H1 (cell line): ENCODE measurements at regions not wholly inside any gene's neighbourhood (a gene's known extent, or its start where the extent isn't known, plus 50 kb on each side); places are given as distances from the start of the nearest gene placed in this dataset.

Experiments
- CBX8 ChIP-seq: fragments of 300-800, 300-1000 bp; sonication (generic); IDR thresholded peaks from 2 replicates; pipeline ENCODE4 v1.7.1; 2016; ENCODE audit warnings: low read depth, low read length, borderline replicate concordance
- POLR2A ChIP-seq, 2 experiments: IDR thresholded peaks; 1 replicate in 1 of 2; 2 replicates in 1 of 2; pipeline ENCODE4 v1.6.1; 2011; ENCODE audit warnings: low read depth in 2 of 2, low read length in 2 of 2, mild to moderate bottlenecking in 2 of 2; ENCODE audit errors: control extremely low read depth in 1 of 2
- POU5F1 ChIP-seq: IDR thresholded peaks from 2 replicates; pipeline ENCODE4 v1.6.1; 2011; ENCODE audit warnings: low read depth, mild to moderate bottlenecking, low read length, moderate library complexity
- SAP30 ChIP-seq: fragments of 300-600 bp; sonication (generic); IDR thresholded peaks from 2 replicates; pipeline ENCODE4 v1.7.1; 2012; ENCODE audit warnings: low read length, moderate library complexity, mild to moderate bottlenecking, inconsistent platforms; ENCODE audit not compliant: insufficient read depth, insufficient replicate concordance
- TAF1 ChIP-seq: IDR thresholded peaks from 2 replicates; pipeline ENCODE4 v1.6.1; 2011; ENCODE audit warnings: mild to moderate bottlenecking, low read depth, low read length
- YY1 ChIP-seq: IDR thresholded peaks from 2 replicates; pipeline ENCODE4 v1.6.1; 2011; ENCODE audit warnings: low read depth, mild to moderate bottlenecking, low read length
- ZNF274 ChIP-seq: IDR thresholded peaks from 2 replicates; pipeline ENCODE4 v1.7.0; 2012; ENCODE audit warnings: low read length, borderline replicate concordance; ENCODE audit errors: extremely low read depth
- TF ChIP-seq, protein P1 (sequence below), 3 experiments: IDR thresholded peaks; 1 replicate in 2 of 3; 2 replicates in 1 of 3; pipeline versions ENCODE4 v1.5.1 to v1.6.1; 2011; ENCODE audit warnings: low read length in 3 of 3, mild to moderate bottlenecking in 3 of 3, inconsistent platforms in 2 of 3, low read depth in 1 of 3, moderate library complexity in 1 of 3; ENCODE audit not compliant: insufficient read depth in 1 of 3; ENCODE audit errors: control extremely low read depth in 1 of 3
- TF ChIP-seq, protein P2 (sequence below): IDR thresholded peaks from 2 replicates; pipeline ENCODE4 v1.6.1; 2012; ENCODE audit warnings: low read length, inconsistent platforms

DNA sequence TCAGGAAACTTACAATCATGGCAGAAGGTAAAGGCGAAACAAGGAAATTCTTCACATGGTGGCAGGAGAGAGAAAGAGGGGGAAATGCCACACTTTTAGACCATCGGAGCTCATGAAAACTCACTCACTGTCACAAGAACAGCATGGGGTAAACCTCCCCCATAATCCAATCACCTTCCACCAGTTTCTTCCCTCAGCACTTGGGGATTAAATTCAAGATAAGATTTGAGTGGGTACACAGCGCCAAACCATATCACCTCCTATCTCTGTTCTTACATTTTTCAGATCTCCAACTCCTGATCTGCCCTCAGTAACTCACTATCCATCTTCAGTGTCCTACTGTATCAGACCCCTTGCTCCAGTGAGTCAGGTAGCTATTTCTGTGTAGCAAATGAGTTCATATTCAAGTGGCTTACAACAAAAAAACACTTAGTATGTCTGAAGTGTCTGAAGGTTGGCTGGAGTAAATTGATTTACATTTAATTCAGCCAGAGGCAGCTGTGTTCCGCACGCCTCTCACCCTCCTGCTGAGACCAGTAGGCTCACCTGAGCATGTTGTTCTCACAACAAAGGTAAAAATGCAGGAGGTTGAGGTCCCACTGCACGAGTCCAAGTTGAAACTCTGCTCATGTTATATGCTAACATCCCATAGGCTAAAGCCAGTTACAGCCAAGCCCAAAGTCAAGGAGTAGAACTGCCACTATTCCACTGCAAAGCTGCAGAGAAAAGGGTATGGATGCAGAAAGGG, 180.7 kb upstream of the LMCD1 start (continued):
- TF ChIP-seq, protein P1, sequence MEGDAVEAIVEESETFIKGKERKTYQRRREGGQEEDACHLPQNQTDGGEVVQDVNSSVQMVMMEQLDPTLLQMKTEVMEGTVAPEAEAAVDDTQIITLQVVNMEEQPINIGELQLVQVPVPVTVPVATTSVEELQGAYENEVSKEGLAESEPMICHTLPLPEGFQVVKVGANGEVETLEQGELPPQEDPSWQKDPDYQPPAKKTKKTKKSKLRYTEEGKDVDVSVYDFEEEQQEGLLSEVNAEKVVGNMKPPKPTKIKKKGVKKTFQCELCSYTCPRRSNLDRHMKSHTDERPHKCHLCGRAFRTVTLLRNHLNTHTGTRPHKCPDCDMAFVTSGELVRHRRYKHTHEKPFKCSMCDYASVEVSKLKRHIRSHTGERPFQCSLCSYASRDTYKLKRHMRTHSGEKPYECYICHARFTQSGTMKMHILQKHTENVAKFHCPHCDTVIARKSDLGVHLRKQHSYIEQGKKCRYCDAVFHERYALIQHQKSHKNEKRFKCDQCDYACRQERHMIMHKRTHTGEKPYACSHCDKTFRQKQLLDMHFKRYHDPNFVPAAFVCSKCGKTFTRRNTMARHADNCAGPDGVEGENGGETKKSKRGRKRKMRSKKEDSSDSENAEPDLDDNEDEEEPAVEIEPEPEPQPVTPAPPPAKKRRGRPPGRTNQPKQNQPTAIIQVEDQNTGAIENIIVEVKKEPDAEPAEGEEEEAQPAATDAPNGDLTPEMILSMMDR (IDR thresholded peaks at IDR 0.05; ENCODE audit: control extremely low read depth in 1 of 3, insufficient read depth in 1 of 3, low read depth in 1 of 3, low read length in 3 of 3), result no peak
- TF ChIP-seq YY1 (no peak), POLR2A (IDR thresholded peaks at IDR 0.05; ENCODE audit: control extremely low read depth in 1 of 2, low read depth in 2 of 2, low read length in 2 of 2) (no peak), POU5F1 (no peak), TAF1 (no peak), ZNF274 (no peak), SAP30 (no peak), CBX8 (no peak)
- TF ChIP-seq, protein P2, sequence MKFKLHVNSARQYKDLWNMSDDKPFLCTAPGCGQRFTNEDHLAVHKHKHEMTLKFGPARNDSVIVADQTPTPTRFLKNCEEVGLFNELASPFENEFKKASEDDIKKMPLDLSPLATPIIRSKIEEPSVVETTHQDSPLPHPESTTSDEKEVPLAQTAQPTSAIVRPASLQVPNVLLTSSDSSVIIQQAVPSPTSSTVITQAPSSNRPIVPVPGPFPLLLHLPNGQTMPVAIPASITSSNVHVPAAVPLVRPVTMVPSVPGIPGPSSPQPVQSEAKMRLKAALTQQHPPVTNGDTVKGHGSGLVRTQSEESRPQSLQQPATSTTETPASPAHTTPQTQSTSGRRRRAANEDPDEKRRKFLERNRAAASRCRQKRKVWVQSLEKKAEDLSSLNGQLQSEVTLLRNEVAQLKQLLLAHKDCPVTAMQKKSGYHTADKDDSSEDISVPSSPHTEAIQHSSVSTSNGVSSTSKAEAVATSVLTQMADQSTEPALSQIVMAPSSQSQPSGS, result no peak
